ENCODE measurements at regions not wholly inside any gene's neighbourhood (a gene's known extent, or its start where the extent isn't known, plus 50 kb on each side); places are given as distances from the start of the nearest gene placed in this dataset.
"Not testable (repeated sequence)": the region's sequence is repeated elsewhere in the genome, so short reads cannot be mapped to it uniquely, and the experiment has no call there.

DNA sequence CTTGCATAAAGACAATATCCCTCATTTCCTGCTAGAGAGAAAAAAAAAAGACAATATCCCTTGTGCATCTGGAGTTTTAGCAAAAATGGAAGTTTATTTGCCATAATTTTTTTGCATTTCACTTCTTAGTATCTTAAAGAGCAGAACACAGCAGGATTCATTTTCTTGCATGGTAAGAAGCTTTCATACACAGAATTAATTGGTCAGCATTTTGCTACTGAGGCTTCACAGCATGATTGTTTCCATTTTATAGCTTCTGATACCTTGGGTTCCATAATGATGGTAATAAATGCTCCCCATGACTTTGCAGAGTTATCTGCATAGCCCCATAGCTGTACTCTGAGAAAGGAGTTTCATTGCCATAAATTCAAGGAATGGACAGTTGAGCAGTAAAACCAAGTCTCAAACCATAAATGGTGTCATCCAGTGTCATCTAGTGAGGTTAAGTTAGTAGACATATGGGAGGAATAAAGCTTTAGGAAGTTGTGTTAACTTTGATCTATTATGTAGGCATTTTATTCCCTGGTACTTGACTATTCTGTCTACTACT is 88.8 kb upstream of the PLD5 start:
- DNase-seq = no peak

DNA sequence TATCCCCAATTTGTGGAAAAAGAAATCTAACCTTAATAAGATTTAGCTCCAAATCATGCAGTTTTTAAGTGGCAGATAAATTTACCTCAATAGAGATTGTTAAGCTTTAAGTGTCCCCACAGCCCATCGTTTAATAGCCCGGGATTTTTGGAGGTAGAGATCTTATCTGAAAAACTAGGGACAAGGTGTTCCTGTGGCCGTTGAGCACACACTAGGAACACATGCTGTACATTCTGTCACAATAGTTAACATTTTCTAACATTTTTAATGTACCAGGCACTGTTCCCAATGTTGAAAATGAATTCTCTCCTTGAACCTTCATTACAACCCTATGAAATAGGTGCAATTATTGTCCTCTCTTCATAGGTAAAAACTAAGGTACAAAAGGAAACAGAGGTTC is 85.7 kb upstream of the PLD5 start:
- no peak for DNase-seq

DNA sequence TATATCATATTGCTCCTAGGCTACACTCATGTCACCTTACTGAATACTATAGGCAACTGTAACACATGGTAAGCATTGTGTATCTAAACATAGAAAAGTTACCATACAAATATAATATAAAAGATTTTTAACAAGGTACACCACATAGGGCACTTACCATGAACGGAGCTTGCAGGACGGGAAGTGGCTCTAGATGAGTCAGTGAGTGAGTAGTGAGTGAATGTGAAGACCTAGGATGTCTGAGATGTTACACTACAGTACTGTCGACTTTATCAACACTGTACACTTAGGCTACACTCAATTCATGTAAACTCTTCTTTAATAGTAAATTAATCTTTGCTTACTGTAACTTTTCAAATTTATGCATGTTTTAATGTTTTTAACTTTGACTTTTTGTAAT is 81.0 kb upstream of the PLD5 start:
- no peak for DNase-seq

DNA sequence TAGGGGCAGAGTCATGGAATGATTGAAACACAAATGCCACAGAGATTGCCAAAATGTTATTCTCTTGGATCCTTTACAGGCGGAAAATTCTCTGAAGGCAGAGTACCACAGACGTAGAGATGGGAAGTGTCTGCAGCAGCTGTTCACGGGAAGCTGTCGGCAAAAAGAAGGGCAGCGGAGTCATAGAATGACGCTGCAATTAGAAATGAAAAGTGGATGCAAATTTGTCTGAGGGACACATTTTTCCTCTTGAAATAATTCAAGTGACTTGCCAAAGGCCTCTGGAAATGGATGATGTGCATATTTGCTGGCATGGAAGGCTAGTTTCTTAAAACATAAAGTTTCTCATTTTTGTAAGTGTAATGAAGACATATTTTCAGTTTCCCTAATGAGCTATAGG is 77.5 kb upstream of the PLD5 start:
- DNase-seq = no peak

DNA sequence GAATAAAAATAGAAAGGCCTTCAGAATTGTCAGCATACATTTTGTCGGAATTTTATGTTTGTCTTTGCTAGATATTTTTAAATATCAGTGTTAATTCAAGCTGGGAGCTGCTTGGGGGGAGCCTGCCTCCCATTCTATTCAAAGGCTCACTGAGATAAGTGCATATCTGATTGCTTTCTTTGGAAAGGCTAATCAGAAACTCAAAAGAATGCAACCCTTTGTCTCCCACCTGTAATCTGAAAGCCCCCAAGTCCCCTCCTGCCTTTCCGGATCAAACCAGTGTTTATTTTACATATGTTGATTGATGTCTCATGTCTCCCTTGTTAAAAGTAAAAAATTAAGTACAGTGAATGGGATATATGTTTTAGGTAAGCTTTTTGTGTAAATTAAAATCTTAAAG is 69.3 kb upstream of the PLD5 start:
- DNase-seq = not testable (repeated sequence)

DNA sequence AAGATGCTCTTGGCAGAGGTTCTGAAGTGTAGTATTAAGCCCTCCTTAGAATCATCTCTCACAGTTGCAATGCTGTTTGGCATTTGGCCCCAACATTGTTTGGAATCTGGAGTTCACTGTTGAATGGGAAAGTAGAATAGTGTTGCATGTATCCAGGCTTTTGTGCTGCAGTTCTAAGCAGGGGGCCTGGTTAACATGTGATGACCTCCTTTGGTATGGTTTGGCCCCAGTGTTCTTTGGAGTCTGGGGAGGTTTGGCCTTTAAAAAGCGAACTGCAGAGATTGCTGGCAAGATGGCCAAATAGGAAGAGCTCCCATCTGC is 61.8 kb upstream of the PLD5 start:
- DNase-seq = no peak

DNA sequence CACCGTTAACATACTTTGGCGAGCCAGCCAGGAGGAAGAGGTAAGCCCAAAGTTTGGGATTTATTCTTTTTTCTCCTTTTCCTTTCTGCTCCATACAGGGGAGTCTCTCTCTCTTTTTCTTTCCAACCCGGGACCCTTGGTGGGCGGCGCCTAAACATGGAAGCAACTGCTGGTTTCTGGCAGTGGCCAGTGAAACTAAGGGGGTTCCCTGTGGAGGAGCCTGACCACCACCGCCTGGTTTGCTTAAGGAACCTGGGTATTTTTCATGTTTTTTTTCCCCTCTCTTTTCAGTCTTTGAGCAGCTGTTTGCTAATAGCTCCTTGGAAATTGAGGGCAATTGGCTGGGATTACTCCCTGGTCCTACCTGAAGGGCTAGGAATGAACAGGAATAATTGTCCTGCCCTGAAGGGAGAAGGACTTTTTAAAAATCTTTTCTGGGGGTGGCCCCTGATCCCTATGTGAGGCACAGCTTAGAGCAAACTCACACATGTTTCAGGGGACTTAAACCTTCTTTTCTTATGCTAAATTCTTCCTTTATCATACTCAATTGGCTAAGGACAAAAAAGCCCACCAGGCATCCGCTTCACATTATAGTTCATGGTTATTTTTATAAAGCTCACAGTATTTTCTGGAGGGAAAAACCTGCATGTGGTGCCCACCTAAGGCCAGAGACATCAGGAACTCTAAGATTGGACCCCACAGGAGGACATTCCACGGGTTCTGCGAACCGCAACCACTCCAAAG is 61.3 kb upstream of the PLD5 start:
- no peak for DNase-seq

DNA sequence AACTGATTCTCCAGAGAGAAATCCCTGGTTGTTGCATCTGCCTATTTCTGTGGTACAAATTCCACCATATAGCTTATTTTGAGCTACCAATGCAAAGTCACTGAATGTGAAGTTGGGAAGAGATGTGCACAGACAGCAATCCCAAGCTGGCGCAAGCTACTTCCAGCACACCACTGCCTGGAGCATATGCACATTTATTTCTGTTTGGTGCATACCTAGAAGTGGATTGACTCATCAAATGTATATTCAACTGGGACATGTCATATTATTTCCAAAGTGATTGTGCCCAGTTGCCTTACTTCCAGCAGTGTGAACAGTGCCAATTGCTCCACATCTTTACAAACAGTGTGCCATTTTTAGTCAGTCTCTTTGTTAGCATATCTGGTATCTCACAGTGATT is 58.2 kb upstream of the PLD5 start:
- no peak for DNase-seq

DNA sequence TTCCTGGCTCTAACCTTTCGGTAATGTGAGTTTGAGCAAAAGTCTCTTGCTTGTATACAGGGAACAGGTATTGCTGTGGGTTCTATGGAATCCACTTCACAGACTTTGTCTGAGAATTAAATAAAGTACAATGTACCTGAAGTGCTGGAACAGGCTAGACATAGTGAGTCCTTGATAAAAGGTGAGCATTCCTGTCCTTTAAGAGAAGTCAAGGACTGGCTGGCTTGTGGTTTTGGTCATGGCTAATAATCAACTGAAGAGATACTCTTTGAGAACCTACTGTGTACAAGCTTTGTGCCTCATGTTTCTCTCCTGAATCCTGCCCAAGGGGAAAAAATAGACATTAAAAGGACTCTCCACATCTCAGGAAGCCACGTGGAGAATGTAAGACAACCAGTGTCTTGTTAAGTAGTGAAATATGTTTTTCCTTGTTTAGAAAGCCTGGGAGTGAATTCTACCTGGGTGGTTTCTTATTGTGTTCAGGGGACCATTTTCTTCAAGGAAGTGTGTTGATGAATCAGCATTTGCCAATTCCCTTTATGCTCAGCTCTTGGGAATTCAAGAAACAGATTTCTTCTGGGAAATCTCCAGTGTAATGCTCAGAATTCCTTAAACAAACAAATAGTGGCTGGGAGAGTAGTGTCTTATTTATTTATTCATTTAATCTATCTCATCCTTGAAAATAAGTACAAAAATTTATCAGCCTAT is 55.2 kb upstream of the PLD5 start:
- DNase-seq = no peak

All from fibroblast of skin of scalp (primary cell).